ENCODE measurements at regions not wholly inside any gene's neighbourhood (a gene's known extent, or its start where the extent isn't known, plus 50 kb on each side); places are given as distances from the start of the nearest gene placed in this dataset.
"Not testable (repeated sequence)": the region's sequence is repeated elsewhere in the genome, so short reads cannot be mapped to it uniquely, and the experiment has no call there.

DNA sequence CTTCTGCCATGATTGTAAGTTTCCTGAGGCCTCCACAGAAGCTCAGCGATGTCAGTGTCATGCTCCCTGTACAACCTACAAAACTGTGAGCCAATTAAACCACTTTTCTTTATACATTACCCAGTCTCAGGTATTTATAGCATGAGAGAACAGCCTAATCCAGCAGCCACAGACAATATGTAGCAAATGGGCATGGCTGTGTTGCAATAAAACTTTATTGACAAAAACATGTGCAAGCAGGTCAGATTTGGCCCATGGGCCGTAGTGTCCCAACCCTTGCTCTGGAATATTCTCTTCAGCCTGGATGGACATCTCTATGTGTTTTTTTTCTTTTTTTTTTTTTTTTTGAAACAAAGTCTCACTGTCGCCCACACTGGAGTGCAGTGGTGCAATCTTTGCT lies 60.9 kb upstream of the EEF2KMT start:
- no peak for TF ChIP-seq POLR2A (IDR thresholded peaks at IDR 0.05)
- TF ChIP-seq, protein P1, sequence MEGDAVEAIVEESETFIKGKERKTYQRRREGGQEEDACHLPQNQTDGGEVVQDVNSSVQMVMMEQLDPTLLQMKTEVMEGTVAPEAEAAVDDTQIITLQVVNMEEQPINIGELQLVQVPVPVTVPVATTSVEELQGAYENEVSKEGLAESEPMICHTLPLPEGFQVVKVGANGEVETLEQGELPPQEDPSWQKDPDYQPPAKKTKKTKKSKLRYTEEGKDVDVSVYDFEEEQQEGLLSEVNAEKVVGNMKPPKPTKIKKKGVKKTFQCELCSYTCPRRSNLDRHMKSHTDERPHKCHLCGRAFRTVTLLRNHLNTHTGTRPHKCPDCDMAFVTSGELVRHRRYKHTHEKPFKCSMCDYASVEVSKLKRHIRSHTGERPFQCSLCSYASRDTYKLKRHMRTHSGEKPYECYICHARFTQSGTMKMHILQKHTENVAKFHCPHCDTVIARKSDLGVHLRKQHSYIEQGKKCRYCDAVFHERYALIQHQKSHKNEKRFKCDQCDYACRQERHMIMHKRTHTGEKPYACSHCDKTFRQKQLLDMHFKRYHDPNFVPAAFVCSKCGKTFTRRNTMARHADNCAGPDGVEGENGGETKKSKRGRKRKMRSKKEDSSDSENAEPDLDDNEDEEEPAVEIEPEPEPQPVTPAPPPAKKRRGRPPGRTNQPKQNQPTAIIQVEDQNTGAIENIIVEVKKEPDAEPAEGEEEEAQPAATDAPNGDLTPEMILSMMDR (IDR thresholded peaks at IDR 0.05): no peak
- Histone ChIP-seq H3K4me3 (no peak overlapping the region), H3K27me3 (no peaks in the 10 kb centered on the region), H3K27ac (no peak overlapping the region), H3K4me1 (no peaks in the 10 kb centered on the region), H3K36me3 (no peaks in the 10 kb centered on the region), H3K9me3 (peaks cover 0 to 18% (median 0%) of the 10 kb centered on the region in 12 donors)
- ATAC-seq: no peak
- intact Hi-C loops (cut with DNase I): no loop called here
- DNase-seq: no peak
- 87 to 91% (median 88%) methylated on average over 3 of the region's 3 CpGs for WGBS, 4 donors

DNA sequence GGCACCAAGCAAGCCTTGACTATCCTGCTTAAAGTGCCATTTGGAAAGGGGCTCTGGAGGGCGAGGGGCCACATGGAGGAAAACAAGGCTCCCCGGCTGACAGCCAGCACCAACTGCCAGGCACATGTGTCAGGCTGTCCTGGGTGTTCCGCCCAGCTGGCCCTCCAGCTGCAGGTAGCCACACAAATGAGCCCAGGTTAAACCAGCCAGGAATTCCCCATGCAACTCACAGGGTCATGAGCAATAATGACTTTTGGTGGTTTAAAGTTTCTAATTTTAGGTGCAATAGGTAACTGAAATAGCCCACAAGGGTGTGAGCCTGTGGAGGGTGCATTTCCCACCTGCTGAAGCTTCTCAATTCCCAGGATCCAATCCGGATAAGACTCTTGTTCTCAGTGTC lies 58.9 kb upstream of the EEF2KMT start:
- H3K4me1 ChIP-seq; H3K27ac ChIP-seq; H3K9me3 ChIP-seq; intact Hi-C loops (cut with DNase I); H3K27me3 ChIP-seq; DNase-seq; H3K36me3 ChIP-seq; H3K4me3 ChIP-seq; ATAC-seq: not testable (repeated sequence)
- WGBS, 4 donors: 67 to 83% (median 78%) methylated on average over 1 to 4 of the region's 4 CpGs

DNA sequence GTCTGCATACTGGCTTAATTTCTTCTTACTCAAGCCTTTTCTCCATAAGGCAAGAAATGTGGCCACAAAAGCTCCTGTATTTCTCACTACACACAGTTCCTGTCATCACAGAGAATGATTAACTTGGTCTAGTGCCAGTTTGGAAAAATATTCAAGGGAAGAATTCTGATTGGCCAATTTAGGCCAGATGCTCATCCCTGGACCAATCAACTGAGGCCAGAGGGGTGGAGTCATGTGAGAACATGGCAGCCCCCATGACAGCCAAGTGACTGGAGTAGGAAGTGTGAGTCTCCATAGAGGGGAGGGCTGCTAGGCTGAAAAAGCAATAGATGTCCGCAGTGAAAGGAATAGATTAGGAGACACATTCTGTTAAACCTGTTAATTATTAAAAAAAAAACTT lies 56.4 kb upstream of the EEF2KMT start:
- H3K9me3 ChIP-seq; H3K27me3 ChIP-seq; H3K36me3 ChIP-seq; ATAC-seq; H3K4me1 ChIP-seq; H3K27ac ChIP-seq; intact Hi-C loops (cut with DNase I); DNase-seq; H3K4me3 ChIP-seq: not testable (repeated sequence)
- 89 to 96% (median 92%) methylated on average over 1 of the region's 1 CpG for WGBS, 4 donors

DNA sequence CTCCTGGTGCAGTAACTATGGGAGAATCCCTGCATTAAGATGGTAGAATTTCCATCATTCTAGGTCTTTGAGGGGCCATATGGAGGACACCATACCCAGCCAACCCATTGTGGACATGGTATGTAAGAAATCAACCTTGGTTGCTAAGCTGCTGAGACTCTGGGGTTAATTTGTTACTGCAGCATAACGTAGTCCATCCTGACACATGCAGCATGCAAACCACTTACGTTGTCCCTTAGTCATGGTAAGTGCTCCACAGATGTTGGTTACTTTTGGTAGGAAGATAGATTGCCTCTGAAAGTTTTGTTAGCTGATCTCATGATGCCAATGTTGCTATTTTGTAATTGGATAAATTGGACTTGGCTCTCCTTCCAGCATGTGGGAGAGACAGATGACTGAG lies 53.8 kb upstream of the EEF2KMT start:
- 61 to 78% (median 71%) methylated on average over 2 of the region's 2 CpGs for WGBS, 4 donors
- ATAC-seq; intact Hi-C loops (cut with DNase I); H3K4me1 ChIP-seq; H3K27me3 ChIP-seq; H3K9me3 ChIP-seq; H3K36me3 ChIP-seq; H3K4me3 ChIP-seq; H3K27ac ChIP-seq; DNase-seq: not testable (repeated sequence)

Small RNA genes lying in the stretch of these regions (microRNA-seq; reads per million reads assigned to microRNA genes)
- gene MIR8065: 0 reads per million in 4 donors

Data from heart left ventricle (tissue), 16 donors.